ENCODE measurements at regions not wholly inside any gene's neighbourhood (a gene's known extent, or its start where the extent isn't known, plus 50 kb on each side); places are given as distances from the start of the nearest gene placed in this dataset.

DNA sequence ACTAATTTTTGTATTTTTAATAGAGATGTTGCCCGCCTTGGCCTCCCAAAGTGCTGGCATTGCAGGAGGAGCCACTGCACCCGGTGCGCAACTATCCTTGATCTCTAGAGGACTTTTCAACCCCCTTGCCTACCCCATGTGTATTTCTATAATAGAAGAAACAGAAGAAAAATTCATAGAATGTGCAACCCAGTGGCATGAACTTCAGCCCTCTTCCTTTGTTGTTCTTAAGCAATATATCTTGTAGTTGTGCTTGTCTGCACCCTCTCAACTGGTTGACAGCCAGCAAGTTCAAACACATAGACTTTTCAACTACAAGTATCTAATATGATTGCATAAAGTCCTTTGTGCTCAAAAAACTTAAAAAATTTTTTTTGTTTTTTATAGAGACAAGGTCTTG is 72.3 kb upstream of the NCOA3 start:
- H3K36me3 ChIP-seq (ENCODE audit: control insufficient read depth in 2 of 2, insufficient read depth in 1 of 2, low read length in 2 of 2): no peaks in the 10 kb centered on the region
- H3K27ac ChIP-seq (ENCODE audit: extremely low read depth, low read depth, low read length): no peak overlapping the region
- no peaks in the 10 kb centered on the region for H3K9me3 ChIP-seq (ENCODE audit: control insufficient read depth, insufficient read depth, low read depth, low read length)
- H3K4me1 ChIP-seq (ENCODE audit: control insufficient read depth, insufficient read depth, low read length): no peaks in the 10 kb centered on the region
- H3K4me3 ChIP-seq (ENCODE audit: low read depth, low read length): no peak overlapping the region
- ChIA-PET CTCF (no interaction called here), POLR2A (no interaction called here)
- TF ChIP-seq, protein P1, sequence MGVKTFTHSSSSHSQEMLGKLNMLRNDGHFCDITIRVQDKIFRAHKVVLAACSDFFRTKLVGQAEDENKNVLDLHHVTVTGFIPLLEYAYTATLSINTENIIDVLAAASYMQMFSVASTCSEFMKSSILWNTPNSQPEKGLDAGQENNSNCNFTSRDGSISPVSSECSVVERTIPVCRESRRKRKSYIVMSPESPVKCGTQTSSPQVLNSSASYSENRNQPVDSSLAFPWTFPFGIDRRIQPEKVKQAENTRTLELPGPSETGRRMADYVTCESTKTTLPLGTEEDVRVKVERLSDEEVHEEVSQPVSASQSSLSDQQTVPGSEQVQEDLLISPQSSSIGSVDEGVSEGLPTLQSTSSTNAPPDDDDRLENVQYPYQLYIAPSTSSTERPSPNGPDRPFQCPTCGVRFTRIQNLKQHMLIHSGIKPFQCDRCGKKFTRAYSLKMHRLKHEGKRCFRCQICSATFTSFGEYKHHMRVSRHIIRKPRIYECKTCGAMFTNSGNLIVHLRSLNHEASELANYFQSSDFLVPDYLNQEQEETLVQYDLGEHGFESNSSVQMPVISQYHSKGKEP (tag by site-specific recombination; IDR thresholded peaks at IDR 0.05): no peak
- TF ChIP-seq ZNF184 (tag by site-specific recombination; IDR thresholded peaks at IDR 0.05) (no peak), ZNF132 (tag by site-specific recombination; IDR thresholded peaks at IDR 0.05; ENCODE audit: borderline replicate concordance) (no peak), ZNF221 (tag by site-specific recombination; IDR thresholded peaks at IDR 0.05; ENCODE audit: borderline replicate concordance) (no peak), HOXA7 (CRISPR knock-in tag; IDR thresholded peaks at IDR 0.05; ENCODE audit: borderline replicate concordance) (no peak), ZNF664 (tag by site-specific recombination; IDR thresholded peaks at IDR 0.05) (no peak), ZNF174 (tag by site-specific recombination; IDR thresholded peaks at IDR 0.05) (no peak), HOXD13 (CRISPR knock-in tag; IDR thresholded peaks at IDR 0.05; ENCODE audit: borderline replicate concordance) (no peak), ZNF37A (tag by site-specific recombination; IDR thresholded peaks at IDR 0.05) (no peak), ZNF792 (tag by site-specific recombination; IDR thresholded peaks at IDR 0.05) (no peak), ZNF561 (tag by site-specific recombination; IDR thresholded peaks at IDR 0.05; ENCODE audit: borderline replicate concordance) (no peak), ZNF624 (tag by site-specific recombination; IDR thresholded peaks at IDR 0.05) (no peak), SCRT2 (tag by site-specific recombination; IDR thresholded peaks at IDR 0.05) (no peak)
- TF ChIP-seq, protein P2, sequence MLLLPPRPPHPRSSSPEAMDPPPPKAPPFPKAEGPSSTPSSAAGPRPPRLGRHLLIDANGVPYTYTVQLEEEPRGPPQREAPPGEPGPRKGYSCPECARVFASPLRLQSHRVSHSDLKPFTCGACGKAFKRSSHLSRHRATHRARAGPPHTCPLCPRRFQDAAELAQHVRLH (tag by site-specific recombination; IDR thresholded peaks at IDR 0.05): no peak
- TF ChIP-seq, protein P3, sequence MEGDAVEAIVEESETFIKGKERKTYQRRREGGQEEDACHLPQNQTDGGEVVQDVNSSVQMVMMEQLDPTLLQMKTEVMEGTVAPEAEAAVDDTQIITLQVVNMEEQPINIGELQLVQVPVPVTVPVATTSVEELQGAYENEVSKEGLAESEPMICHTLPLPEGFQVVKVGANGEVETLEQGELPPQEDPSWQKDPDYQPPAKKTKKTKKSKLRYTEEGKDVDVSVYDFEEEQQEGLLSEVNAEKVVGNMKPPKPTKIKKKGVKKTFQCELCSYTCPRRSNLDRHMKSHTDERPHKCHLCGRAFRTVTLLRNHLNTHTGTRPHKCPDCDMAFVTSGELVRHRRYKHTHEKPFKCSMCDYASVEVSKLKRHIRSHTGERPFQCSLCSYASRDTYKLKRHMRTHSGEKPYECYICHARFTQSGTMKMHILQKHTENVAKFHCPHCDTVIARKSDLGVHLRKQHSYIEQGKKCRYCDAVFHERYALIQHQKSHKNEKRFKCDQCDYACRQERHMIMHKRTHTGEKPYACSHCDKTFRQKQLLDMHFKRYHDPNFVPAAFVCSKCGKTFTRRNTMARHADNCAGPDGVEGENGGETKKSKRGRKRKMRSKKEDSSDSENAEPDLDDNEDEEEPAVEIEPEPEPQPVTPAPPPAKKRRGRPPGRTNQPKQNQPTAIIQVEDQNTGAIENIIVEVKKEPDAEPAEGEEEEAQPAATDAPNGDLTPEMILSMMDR (tag by site-specific recombination; IDR thresholded peaks at IDR 0.05): no peak
- TF ChIP-seq, protein P4, sequence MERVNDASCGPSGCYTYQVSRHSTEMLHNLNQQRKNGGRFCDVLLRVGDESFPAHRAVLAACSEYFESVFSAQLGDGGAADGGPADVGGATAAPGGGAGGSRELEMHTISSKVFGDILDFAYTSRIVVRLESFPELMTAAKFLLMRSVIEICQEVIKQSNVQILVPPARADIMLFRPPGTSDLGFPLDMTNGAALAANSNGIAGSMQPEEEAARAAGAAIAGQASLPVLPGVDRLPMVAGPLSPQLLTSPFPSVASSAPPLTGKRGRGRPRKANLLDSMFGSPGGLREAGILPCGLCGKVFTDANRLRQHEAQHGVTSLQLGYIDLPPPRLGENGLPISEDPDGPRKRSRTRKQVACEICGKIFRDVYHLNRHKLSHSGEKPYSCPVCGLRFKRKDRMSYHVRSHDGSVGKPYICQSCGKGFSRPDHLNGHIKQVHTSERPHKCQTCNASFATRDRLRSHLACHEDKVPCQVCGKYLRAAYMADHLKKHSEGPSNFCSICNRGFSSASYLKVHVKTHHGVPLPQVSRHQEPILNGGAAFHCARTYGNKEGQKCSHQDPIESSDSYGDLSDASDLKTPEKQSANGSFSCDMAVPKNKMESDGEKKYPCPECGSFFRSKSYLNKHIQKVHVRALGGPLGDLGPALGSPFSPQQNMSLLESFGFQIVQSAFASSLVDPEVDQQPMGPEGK (tag by site-specific recombination; IDR thresholded peaks at IDR 0.05): no peak

DNA sequence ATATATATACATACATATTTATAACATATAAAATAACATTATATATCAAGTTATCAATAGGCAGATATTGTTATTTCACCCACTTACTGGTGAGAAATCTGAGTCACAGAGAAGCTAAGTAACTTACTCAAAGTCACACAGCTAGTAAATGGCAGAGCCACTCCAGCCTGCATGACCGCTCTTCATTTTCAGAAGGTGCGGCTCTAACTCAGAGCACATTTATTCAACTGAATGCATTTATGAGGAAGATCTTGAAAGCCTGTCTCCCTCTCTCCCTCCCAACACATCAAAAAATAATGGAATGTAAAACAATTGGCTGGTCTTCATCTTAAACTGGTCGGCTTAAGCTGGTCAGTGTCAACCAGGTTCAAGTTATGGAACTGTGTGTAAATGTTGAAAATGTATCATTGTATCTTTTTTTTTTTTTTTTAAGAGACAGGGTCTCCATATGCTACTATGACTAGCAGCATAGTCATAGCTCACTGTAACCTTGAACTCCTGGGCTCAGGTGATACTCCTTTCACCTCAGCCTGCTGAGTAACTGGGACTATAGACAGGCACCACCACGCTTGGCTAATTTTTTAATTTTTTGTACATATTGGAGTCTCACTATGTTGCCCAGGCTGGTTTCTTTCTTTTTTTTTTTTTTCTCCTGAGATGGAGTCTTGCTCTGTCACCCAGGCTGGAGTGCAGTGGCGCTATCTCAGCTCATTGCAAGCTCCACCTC is 70.7 kb upstream of the NCOA3 start:
- Histone ChIP-seq H3K4me1 (ENCODE audit: control insufficient read depth, insufficient read depth, low read length) (no peaks in the 10 kb centered on the region), H3K4me3 (ENCODE audit: low read depth, low read length) (no peak overlapping the region), H3K36me3 (ENCODE audit: control insufficient read depth in 2 of 2, insufficient read depth in 1 of 2, low read length in 2 of 2) (no peaks in the 10 kb centered on the region), H3K9me3 (ENCODE audit: control insufficient read depth, insufficient read depth, low read depth, low read length) (no peaks in the 10 kb centered on the region), H3K27ac (ENCODE audit: extremely low read depth, low read depth, low read length) (no peak overlapping the region)
- POLR2A ChIA-PET: no interaction called here
- CTCF ChIA-PET: interaction anchor here (0.6 to 1.6 kb wide), 3 partner anchors 9 to 182 kb away, joined by 3 to 5 read pairs (median 3); no protein-coding TSS in a partner anchor
- TF ChIP-seq, protein P5, sequence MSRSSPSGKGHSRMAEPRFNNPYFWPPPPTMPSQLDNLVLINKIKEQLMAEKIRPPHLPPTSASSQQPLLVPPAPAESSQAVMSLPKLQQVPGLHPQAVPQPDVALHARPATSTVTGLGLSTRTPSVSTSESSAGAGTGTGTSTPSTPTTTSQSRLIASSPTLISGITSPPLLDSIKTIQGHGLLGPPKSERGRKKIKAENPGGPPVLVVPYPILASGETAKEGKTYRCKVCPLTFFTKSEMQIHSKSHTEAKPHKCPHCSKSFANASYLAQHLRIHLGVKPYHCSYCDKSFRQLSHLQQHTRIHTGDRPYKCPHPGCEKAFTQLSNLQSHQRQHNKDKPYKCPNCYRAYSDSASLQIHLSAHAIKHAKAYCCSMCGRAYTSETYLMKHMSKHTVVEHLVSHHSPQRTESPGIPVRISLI (tag by site-specific recombination; IDR thresholded peaks at IDR 0.05): no peak
- TF ChIP-seq PRDM1 (tag by site-specific recombination; IDR thresholded peaks at IDR 0.05): no peak
- TF ChIP-seq, protein P6, sequence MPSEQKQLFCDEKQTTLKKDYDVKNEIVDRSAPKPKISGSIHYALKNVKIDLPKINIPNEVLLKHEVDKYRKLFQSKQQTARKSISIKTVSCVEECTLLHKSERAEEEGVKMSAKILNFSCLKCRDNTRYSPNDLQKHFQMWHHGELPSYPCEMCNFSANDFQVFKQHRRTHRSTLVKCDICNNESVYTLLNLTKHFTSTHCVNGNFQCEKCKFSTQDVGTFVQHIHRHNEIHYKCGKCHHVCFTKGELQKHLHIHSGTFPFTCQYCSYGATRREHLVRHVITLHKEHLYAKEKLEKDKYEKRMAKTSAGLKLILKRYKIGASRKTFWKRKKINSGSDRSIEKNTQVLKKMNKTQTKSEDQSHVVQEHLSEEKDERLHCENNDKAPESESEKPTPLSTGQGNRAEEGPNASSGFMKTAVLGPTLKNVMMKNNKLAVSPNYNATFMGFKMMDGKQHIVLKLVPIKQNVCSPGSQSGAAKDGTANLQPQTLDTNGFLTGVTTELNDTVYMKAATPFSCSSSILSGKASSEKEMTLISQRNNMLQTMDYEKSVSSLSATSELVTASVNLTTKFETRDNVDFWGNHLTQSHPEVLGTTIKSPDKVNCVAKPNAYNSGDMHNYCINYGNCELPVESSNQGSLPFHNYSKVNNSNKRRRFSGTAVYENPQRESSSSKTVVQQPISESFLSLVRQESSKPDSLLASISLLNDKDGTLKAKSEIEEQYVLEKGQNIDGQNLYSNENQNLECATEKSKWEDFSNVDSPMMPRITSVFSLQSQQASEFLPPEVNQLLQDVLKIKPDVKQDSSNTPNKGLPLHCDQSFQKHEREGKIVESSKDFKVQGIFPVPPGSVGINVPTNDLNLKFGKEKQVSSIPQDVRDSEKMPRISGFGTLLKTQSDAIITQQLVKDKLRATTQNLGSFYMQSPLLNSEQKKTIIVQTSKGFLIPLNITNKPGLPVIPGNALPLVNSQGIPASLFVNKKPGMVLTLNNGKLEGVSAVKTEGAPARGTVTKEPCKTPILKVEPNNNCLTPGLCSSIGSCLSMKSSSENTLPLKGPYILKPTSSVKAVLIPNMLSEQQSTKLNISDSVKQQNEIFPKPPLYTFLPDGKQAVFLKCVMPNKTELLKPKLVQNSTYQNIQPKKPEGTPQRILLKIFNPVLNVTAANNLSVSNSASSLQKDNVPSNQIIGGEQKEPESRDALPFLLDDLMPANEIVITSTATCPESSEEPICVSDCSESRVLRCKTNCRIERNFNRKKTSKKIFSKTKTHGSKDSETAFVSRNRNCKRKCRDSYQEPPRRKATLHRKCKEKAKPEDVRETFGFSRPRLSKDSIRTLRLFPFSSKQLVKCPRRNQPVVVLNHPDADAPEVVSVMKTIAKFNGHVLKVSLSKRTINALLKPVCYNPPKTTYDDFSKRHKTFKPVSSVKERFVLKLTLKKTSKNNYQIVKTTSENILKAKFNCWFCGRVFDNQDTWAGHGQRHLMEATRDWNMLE (tag by site-specific recombination; conservative IDR thresholded peaks at IDR 0.05; ENCODE audit: low read depth): no peak

Measured in HEK293 (cell line).